ENCODE measurements at regions not wholly inside any gene's neighbourhood (a gene's known extent, or its start where the extent isn't known, plus 50 kb on each side); places are given as distances from the start of the nearest gene placed in this dataset.

DNA sequence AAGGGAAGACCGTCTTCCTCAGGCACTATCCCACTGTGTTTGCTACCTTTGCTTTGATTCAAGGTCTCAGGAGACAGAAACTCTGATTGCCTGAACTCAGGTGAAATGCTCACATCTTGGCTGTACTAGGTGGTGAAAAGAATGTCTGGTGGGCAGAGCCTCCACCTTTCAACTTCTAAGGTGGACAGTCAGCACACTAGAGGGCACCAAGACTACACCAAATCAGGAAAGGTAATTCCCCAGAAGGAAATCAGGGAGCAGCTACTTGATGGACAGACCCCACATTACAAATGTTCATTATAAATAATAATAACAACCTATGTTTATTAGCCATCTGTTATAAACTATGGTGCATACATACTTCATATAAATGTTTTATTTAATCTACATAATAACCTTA is 220.9 kb downstream of the ATG4C start:
- Histone ChIP-seq H3K27ac (ENCODE audit: insufficient read depth, low read length, poor library complexity, severe bottlenecking) (no peak overlapping the region), H3K4me3 (ENCODE audit: low read depth, low read length) (no peak overlapping the region), H3K27me3 (ENCODE audit: control insufficient read depth, insufficient read depth, low read length) (no peaks in the 10 kb centered on the region), H3K36me3 (ENCODE audit: control insufficient read depth, insufficient read depth, low read length) (no peaks in the 10 kb centered on the region), H3K4me1 (ENCODE audit: control insufficient read depth, insufficient read depth, low read length, poor library complexity, severe bottlenecking) (no peaks in the 10 kb centered on the region), H3K9me3 (ENCODE audit: control insufficient read depth in 2 of 2, low read length in 2 of 2) (no peaks in the 10 kb centered on the region)
- Mint-ChIP-seq H3K27me3 (no peaks in the 10 kb centered on the region), H3K27ac (no peak overlapping the region), H3K4me3 (no peak overlapping the region), H3K9me3 (peaks cover 0 to 7% (median 0%) of the 10 kb centered on the region in 7 donors), H3K4me1 (no peaks in the 10 kb centered on the region), H3K36me3 (no peaks in the 10 kb centered on the region)
- DNase-seq: no peak
- ATAC-seq (ENCODE audit: low read depth in 2 of 2): no peak

DNA sequence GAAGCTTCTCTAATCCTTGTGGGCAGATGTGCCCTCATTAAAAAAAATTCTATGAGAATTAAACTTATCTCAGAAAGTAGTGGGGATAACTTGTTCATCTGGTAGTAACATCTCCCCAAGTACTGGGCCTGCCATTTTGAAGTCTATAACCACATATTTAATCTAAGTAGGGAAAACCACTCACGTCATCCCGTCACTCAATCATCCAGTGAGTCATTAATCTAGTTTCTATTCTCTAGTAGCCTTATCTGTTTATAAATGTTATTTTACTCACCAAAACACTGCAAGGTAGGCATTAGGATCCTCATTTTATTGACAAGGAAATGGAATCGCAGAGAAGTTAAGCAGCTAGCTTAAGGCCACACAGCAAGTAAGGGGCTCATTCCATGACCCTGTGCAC is 221.9 kb downstream of the ATG4C start:
- ATAC-seq (ENCODE audit: low read depth in 2 of 2) (no peak), DNase-seq (no peak)
- Mint-ChIP-seq H3K4me3 (no peak overlapping the region), H3K9me3 (peaks cover 0 to 7% (median 0%) of the 10 kb centered on the region in 7 donors), H3K4me1 (no peaks in the 10 kb centered on the region), H3K27me3 (no peaks in the 10 kb centered on the region), H3K27ac (no peak overlapping the region), H3K36me3 (no peaks in the 10 kb centered on the region)
- Histone ChIP-seq H3K36me3 (ENCODE audit: control insufficient read depth, insufficient read depth, low read length) (no peaks in the 10 kb centered on the region), H3K27ac (ENCODE audit: insufficient read depth, low read length, poor library complexity, severe bottlenecking) (no peak overlapping the region), H3K4me1 (ENCODE audit: control insufficient read depth, insufficient read depth, low read length, poor library complexity, severe bottlenecking) (no peaks in the 10 kb centered on the region), H3K4me3 (ENCODE audit: low read depth, low read length) (no peak overlapping the region), H3K9me3 (ENCODE audit: control insufficient read depth in 2 of 2, low read length in 2 of 2) (no peaks in the 10 kb centered on the region), H3K27me3 (ENCODE audit: control insufficient read depth, insufficient read depth, low read length) (no peaks in the 10 kb centered on the region)

GRCh38 chr1:63009421-63009820 is 225.5 kb downstream of the ATG4C start:
- H3K4me1 ChIP-seq (ENCODE audit: control insufficient read depth, insufficient read depth, low read length, poor library complexity, severe bottlenecking): no peaks in the 10 kb centered on the region
- DNase-seq (no peak), ATAC-seq (ENCODE audit: low read depth in 2 of 2) (no peak)
- H3K4me3 ChIP-seq (ENCODE audit: low read depth, low read length): no peak overlapping the region
- H3K27ac ChIP-seq (ENCODE audit: insufficient read depth, low read length, poor library complexity, severe bottlenecking): no peak overlapping the region
- H3K27ac Mint-ChIP-seq: no peak overlapping the region
- no peaks in the 10 kb centered on the region for H3K27me3 ChIP-seq (ENCODE audit: control insufficient read depth, insufficient read depth, low read length)
- H3K9me3 ChIP-seq (ENCODE audit: control insufficient read depth in 2 of 2, low read length in 2 of 2): no peaks in the 10 kb centered on the region
- no peaks in the 10 kb centered on the region for H3K36me3 Mint-ChIP-seq
- H3K9me3 Mint-ChIP-seq: peaks cover 0 to 3% (median 0%) of the 10 kb centered on the region in 7 donors
- no peaks in the 10 kb centered on the region for H3K36me3 ChIP-seq (ENCODE audit: control insufficient read depth, insufficient read depth, low read length)
- H3K4me1 Mint-ChIP-seq: no peaks in the 10 kb centered on the region
- no peaks in the 10 kb centered on the region for H3K27me3 Mint-ChIP-seq
- H3K4me3 Mint-ChIP-seq: no peak overlapping the region

DNA sequence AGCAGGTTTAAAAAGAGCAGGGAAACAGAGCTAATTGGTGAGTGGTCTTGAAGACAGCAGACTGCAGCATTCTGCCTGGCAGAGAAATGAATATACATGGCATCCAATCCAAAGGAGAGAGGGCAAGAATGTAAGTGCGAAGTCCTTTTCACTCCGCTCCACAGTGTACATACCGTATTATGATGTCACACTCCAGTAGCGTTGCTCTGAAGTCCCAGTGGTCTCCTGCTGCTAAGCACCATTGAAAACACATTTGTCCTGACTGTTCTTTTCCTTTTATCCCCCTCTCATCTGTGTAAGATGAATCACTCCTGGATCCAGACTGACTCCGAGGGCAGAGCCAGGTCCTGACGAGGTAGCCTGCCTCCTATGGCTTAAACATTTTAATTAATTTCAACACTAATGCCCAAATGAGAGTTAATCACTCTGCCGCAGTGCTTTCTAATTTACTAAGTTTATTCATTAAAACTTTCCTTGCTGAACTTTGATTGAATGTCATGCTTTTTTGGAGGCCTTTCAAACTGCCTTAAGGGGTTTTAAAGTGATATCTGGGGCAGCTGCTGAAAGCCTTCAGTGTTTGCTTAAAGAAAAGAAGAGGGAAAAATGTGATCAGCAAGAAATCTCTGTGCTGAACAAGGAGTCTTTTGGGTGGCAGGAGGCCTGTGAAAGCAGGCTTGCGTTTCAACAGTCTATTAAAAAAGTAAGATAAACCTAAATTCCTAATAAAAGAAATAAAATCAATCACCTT is 227.2 kb downstream of the ATG4C start:
- H3K36me3 ChIP-seq (ENCODE audit: control insufficient read depth, insufficient read depth, low read length): no peaks in the 10 kb centered on the region
- no peak overlapping the region for H3K27ac ChIP-seq (ENCODE audit: insufficient read depth, low read length, poor library complexity, severe bottlenecking)
- DNase-seq (no peak), ATAC-seq (ENCODE audit: low read depth in 2 of 2) (no peak)
- no peak overlapping the region for H3K4me3 ChIP-seq (ENCODE audit: low read depth, low read length)
- no peaks in the 10 kb centered on the region for H3K4me1 ChIP-seq (ENCODE audit: control insufficient read depth, insufficient read depth, low read length, poor library complexity, severe bottlenecking)
- Mint-ChIP-seq H3K27ac (no peak overlapping the region), H3K36me3 (no peaks in the 10 kb centered on the region), H3K4me1 (no peaks in the 10 kb centered on the region), H3K4me3 (no peak overlapping the region), H3K27me3 (peaks cover 6% of the 10 kb centered on the region), H3K9me3 (peaks cover 0 to 4% (median 0%) of the 10 kb centered on the region in 7 donors)
- H3K27me3 ChIP-seq (ENCODE audit: control insufficient read depth, insufficient read depth, low read length): no peaks in the 10 kb centered on the region
- no peaks in the 10 kb centered on the region for H3K9me3 ChIP-seq (ENCODE audit: control insufficient read depth in 2 of 2, low read length in 2 of 2)

- Histone ChIP-seq H3K27me3 (ENCODE audit: control insufficient read depth, insufficient read depth, low read length) (no peaks in the 10 kb centered on the region), H3K36me3 (ENCODE audit: control insufficient read depth, insufficient read depth, low read length) (no peaks in the 10 kb centered on the region), H3K4me3 (ENCODE audit: low read depth, low read length) (no peak overlapping the region), H3K9me3 (ENCODE audit: control insufficient read depth in 2 of 2, low read length in 2 of 2) (no peaks in the 10 kb centered on the region), H3K4me1 (ENCODE audit: control insufficient read depth, insufficient read depth, low read length, poor library complexity, severe bottlenecking) (no peaks in the 10 kb centered on the region), H3K27ac (ENCODE audit: insufficient read depth, low read length, poor library complexity, severe bottlenecking) (no peak overlapping the region)
- Mint-ChIP-seq H3K9me3 (peaks cover 0 to 4% (median 0%) of the 10 kb centered on the region in 7 donors), H3K27ac (no peak overlapping the region), H3K4me3 (no peak overlapping the region), H3K36me3 (no peaks in the 10 kb centered on the region), H3K4me1 (no peaks in the 10 kb centered on the region), H3K27me3 (peaks cover 6% of the 10 kb centered on the region)
- ATAC-seq (ENCODE audit: low read depth in 2 of 2): no peak
- DNase-seq: no peak
Measured at GRCh38 chr1:63012339-63012738, 228.4 kb downstream of the ATG4C start.

DNA sequence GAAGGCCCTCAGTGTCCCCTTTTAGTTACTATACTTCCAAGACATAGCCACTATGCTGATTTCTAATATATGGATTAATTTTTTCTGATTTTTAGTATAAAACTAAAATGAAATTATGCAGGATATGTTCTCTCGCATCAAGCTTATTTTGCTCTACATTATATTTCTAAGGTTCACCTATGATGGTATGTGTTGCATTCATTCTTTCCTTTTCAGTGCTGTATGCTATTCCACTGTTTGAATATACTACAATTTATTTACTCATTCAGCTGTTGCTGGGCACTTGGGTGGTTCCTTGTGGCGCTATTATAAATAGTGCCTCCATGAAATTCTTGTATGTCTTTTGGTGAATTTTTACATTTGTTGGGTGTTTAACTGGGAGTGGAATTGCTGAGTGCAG is 230.3 kb downstream of the ATG4C start:
- Histone ChIP-seq H3K27ac (ENCODE audit: insufficient read depth, low read length, poor library complexity, severe bottlenecking) (no peak overlapping the region), H3K36me3 (ENCODE audit: control insufficient read depth, insufficient read depth, low read length) (no peaks in the 10 kb centered on the region), H3K27me3 (ENCODE audit: control insufficient read depth, insufficient read depth, low read length) (no peaks in the 10 kb centered on the region), H3K9me3 (ENCODE audit: control insufficient read depth in 2 of 2, low read length in 2 of 2) (no peaks in the 10 kb centered on the region), H3K4me3 (ENCODE audit: low read depth, low read length) (no peak overlapping the region), H3K4me1 (ENCODE audit: control insufficient read depth, insufficient read depth, low read length, poor library complexity, severe bottlenecking) (no peaks in the 10 kb centered on the region)
- Mint-ChIP-seq H3K36me3 (no peaks in the 10 kb centered on the region), H3K4me1 (no peaks in the 10 kb centered on the region), H3K4me3 (no peak overlapping the region), H3K27ac (no peak overlapping the region), H3K9me3 (peaks cover 0 to 4% (median 0%) of the 10 kb centered on the region in 7 donors), H3K27me3 (peaks cover 6% of the 10 kb centered on the region)
- DNase-seq (no peak), ATAC-seq (ENCODE audit: low read depth in 2 of 2) (no peak)

DNA sequence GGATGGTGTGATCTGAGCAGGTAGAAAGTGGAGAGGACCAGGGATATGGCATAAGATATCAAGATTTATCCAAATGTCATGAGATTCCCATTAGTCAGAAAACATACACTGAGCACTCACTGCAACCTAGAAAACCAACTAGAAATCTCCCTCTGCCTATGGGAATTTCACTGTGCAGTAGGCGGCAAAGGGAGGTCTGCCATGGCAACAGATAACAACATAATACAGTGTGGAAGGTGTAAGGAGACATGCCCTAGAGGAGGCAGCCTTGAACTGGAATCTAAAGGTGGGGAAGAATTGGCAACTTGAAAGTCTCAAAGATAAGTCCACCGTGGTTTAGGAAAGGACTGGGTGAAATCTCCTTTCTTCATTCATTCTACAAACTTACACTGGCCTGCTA is 238.4 kb downstream of the ATG4C start:
- Mint-ChIP-seq H3K9me3 (peaks cover 0 to 6% (median 0%) of the 10 kb centered on the region in 7 donors), H3K4me3 (no peak overlapping the region), H3K27ac (no peak overlapping the region), H3K36me3 (no peaks in the 10 kb centered on the region), H3K4me1 (no peaks in the 10 kb centered on the region), H3K27me3 (peaks cover 4% of the 10 kb centered on the region)
- H3K27ac ChIP-seq (ENCODE audit: insufficient read depth, low read length, poor library complexity, severe bottlenecking): no peak overlapping the region
- no peaks in the 10 kb centered on the region for H3K27me3 ChIP-seq (ENCODE audit: control insufficient read depth, insufficient read depth, low read length)
- no peak for ATAC-seq (ENCODE audit: low read depth in 2 of 2)
- DNase-seq: no peak
- no peaks in the 10 kb centered on the region for H3K9me3 ChIP-seq (ENCODE audit: control insufficient read depth in 2 of 2, low read length in 2 of 2)
- no peaks in the 10 kb centered on the region for H3K36me3 ChIP-seq (ENCODE audit: control insufficient read depth, insufficient read depth, low read length)
- no peak overlapping the region for H3K4me3 ChIP-seq (ENCODE audit: low read depth, low read length)
- H3K4me1 ChIP-seq (ENCODE audit: control insufficient read depth, insufficient read depth, low read length, poor library complexity, severe bottlenecking): no peaks in the 10 kb centered on the region

DNA sequence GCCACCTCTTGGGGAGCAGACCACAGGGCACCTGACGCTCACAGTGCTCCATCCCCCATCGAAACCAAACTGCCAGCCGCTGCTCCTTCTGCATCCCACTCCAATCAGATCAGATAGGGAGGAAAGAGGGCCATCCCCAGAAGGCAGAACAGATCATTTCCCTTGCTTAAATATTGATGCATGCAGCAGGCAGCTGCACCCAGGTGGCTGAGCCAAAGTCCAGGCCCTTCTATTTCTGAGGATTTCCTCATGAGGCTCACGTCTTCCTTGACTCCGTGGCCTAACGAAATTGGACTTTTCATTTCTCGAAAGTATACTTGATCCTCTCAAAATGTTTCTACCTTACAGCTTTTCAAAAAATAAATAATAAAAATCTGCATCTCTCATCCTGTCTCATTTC is 239.2 kb downstream of the ATG4C start:
- ATAC-seq (ENCODE audit: low read depth in 2 of 2) (no peak), DNase-seq (no peak)
- Histone ChIP-seq H3K36me3 (ENCODE audit: control insufficient read depth, insufficient read depth, low read length) (no peaks in the 10 kb centered on the region), H3K9me3 (ENCODE audit: control insufficient read depth in 2 of 2, low read length in 2 of 2) (no peaks in the 10 kb centered on the region), H3K27me3 (ENCODE audit: control insufficient read depth, insufficient read depth, low read length) (no peaks in the 10 kb centered on the region), H3K4me3 (ENCODE audit: low read depth, low read length) (no peak overlapping the region), H3K4me1 (ENCODE audit: control insufficient read depth, insufficient read depth, low read length, poor library complexity, severe bottlenecking) (no peaks in the 10 kb centered on the region), H3K27ac (ENCODE audit: insufficient read depth, low read length, poor library complexity, severe bottlenecking) (no peak overlapping the region)
- peaks cover 0 to 7% (median 0%) of the 10 kb centered on the region in 7 donors for H3K9me3 Mint-ChIP-seq
- H3K36me3 Mint-ChIP-seq: no peaks in the 10 kb centered on the region
- H3K27ac Mint-ChIP-seq: no peak overlapping the region
- no peaks in the 10 kb centered on the region for H3K4me1 Mint-ChIP-seq
- H3K27me3 Mint-ChIP-seq: peaks cover 4% of the 10 kb centered on the region
- H3K4me3 Mint-ChIP-seq: no peak overlapping the region
